ENCODE measurements at regions not wholly inside any gene's neighbourhood (a gene's known extent, or its start where the extent isn't known, plus 50 kb on each side); places are given as distances from the start of the nearest gene placed in this dataset.

GRCh38 chr7:52475001-52475582, 560.3 kb upstream of the POM121L12 start:
- Histone ChIP-seq H3K4me1 (no peaks in the 10 kb centered on the region), H3K36me3 (no peaks in the 10 kb centered on the region), H3K27ac (no peak overlapping the region), H3K27me3 (ENCODE audit: low read depth) (no peaks in the 10 kb centered on the region), H3K9me3 (no peaks in the 10 kb centered on the region), H3K4me3 (no peak overlapping the region)
- no peak for TF ChIP-seq CTCF (IDR thresholded peaks at IDR 0.05)
- DNase-seq: no peak
- no peak for ATAC-seq
- intact Hi-C loops (cut with DNase I): no loop called here

- H3K4me1 ChIP-seq: no peaks in the 10 kb centered on the region
- H3K36me3 ChIP-seq: no peaks in the 10 kb centered on the region
- no peak for TF ChIP-seq CTCF (IDR thresholded peaks at IDR 0.05)
- H3K4me3 ChIP-seq: no peak overlapping the region
- H3K9me3 ChIP-seq: no peaks in the 10 kb centered on the region
- H3K27me3 ChIP-seq (ENCODE audit: low read depth): no peaks in the 10 kb centered on the region
- H3K27ac ChIP-seq: no peak overlapping the region
- intact Hi-C loops (cut with DNase I): no loop called here
- no peak for ATAC-seq
- no peak for DNase-seq
Observed at GRCh38 chr7:52473756-52474155, 561.7 kb upstream of the POM121L12 start.

- intact Hi-C loops (cut with DNase I): no loop called here
- no peak overlapping the region for H3K4me3 ChIP-seq
- H3K27me3 ChIP-seq (ENCODE audit: low read depth): no peaks in the 10 kb centered on the region
- no peak for TF ChIP-seq CTCF (IDR thresholded peaks at IDR 0.05)
- ATAC-seq (no peak), DNase-seq (no peak)
- H3K27ac ChIP-seq: no peak overlapping the region
- H3K36me3 ChIP-seq: no peaks in the 10 kb centered on the region
- H3K9me3 ChIP-seq: no peaks in the 10 kb centered on the region
- H3K4me1 ChIP-seq: no peaks in the 10 kb centered on the region
Observed at GRCh38 chr7:52472006-52472620, 563.3 kb upstream of the POM121L12 start.

GRCh38 chr7:52465216-52465615, 570.2 kb upstream of the POM121L12 start:
- H3K27ac ChIP-seq: no peak overlapping the region
- ATAC-seq: no peak
- no peaks in the 10 kb centered on the region for H3K36me3 ChIP-seq
- TF ChIP-seq CTCF (IDR thresholded peaks at IDR 0.05): no peak
- no peak for DNase-seq
- no peaks in the 10 kb centered on the region for H3K9me3 ChIP-seq
- intact Hi-C loops (cut with DNase I): no loop called here
- H3K4me3 ChIP-seq: no peak overlapping the region
- H3K4me1 ChIP-seq: no peaks in the 10 kb centered on the region
- no peaks in the 10 kb centered on the region for H3K27me3 ChIP-seq (ENCODE audit: low read depth)

GRCh38 chr7:52463341-52463740, 572.1 kb upstream of the POM121L12 start:
- H3K4me1 ChIP-seq: no peaks in the 10 kb centered on the region
- ATAC-seq: no peak

More at GRCh38 chr7:52463341-52463740, 572.1 kb upstream of the POM121L12 start:
- no peak for DNase-seq
- Histone ChIP-seq H3K27me3 (ENCODE audit: low read depth) (no peaks in the 10 kb centered on the region), H3K36me3 (no peaks in the 10 kb centered on the region), H3K27ac (no peak overlapping the region), H3K4me3 (no peak overlapping the region), H3K9me3 (no peaks in the 10 kb centered on the region)
- intact Hi-C loops (cut with DNase I): no loop called here
- TF ChIP-seq CTCF (IDR thresholded peaks at IDR 0.05): no peak
